ENCODE measurements at regions not wholly inside any gene's neighbourhood (a gene's known extent, or its start where the extent isn't known, plus 50 kb on each side); places are given as distances from the start of the nearest gene placed in this dataset.

DNA sequence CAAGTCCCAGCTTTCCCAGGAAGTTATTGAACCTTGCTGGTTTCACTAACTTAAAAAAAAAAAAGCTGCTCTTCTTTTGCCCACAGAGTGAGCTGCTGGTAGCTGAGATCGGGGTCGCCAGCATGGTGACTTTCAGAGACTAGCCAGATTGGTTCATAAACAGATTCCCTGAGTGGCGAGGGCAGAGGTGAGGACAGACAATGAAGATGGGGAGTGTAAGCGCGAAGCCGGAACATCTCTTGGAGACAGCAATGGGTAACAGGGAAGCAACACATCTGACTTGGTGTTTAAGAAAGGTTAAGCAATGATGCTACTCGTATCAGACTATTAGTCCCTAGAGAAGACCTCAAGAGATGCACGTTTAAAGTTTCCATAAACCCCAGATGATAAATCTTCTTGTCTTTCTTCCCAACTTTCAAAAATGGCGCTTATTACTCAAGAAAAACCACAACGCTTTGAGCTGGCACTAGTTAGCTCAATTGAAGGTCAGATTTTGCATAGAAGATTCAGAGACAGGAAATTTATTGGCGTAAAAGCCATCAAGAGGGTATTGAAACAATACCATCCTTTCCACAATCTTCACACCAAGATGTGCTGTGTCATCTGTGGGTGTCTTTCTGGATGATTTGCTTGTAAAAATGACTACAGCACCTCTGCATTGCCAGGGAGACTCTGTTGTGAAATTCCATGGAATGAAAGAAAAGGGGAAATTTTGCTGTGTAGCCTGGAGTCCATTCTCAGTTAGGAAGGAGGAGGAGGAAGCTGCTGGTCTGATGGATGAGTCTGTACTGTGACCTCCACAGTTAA lies 193.1 kb upstream of the CXCR4 start:
- no peaks in the 10 kb centered on the region for H3K9me3 ChIP-seq (ENCODE audit: control insufficient read depth, insufficient read depth, low read depth, low read length)
- H3K27ac ChIP-seq (ENCODE audit: insufficient read depth, low read length): no peak overlapping the region
- no peaks in the 10 kb centered on the region for H3K27me3 ChIP-seq (ENCODE audit: control insufficient read depth, insufficient read depth, low read length)
- H3K79me2 ChIP-seq (ENCODE audit: control insufficient read depth, insufficient read depth, low read length): no peaks in the 10 kb centered on the region
- DNase-seq (ENCODE audit: low read depth in 2 of 2): no peak
- no peaks in the 10 kb centered on the region for H3K4me1 ChIP-seq (ENCODE audit: control insufficient read depth, extremely low read depth, insufficient read depth, low read length)
- H2AFZ ChIP-seq (ENCODE audit: low read length): no peak overlapping the region
- no peak for TF ChIP-seq EZH2 (IDR thresholded peaks at IDR 0.05; ENCODE audit: low read length, missing control alignments)
- TF ChIP-seq, protein P1, sequence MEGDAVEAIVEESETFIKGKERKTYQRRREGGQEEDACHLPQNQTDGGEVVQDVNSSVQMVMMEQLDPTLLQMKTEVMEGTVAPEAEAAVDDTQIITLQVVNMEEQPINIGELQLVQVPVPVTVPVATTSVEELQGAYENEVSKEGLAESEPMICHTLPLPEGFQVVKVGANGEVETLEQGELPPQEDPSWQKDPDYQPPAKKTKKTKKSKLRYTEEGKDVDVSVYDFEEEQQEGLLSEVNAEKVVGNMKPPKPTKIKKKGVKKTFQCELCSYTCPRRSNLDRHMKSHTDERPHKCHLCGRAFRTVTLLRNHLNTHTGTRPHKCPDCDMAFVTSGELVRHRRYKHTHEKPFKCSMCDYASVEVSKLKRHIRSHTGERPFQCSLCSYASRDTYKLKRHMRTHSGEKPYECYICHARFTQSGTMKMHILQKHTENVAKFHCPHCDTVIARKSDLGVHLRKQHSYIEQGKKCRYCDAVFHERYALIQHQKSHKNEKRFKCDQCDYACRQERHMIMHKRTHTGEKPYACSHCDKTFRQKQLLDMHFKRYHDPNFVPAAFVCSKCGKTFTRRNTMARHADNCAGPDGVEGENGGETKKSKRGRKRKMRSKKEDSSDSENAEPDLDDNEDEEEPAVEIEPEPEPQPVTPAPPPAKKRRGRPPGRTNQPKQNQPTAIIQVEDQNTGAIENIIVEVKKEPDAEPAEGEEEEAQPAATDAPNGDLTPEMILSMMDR (conservative IDR thresholded peaks at IDR 0.05 in 1 of 2, IDR thresholded peaks at IDR 0.05 in 1 of 2; ENCODE audit: low read depth in 1 of 2, low read length in 2 of 2): no peak
- no peak overlapping the region for H3K9ac ChIP-seq (ENCODE audit: insufficient read depth, low read length)
- no peaks in the 10 kb centered on the region for H4K20me1 ChIP-seq (ENCODE audit: control insufficient read depth, extremely low read depth, insufficient read depth, low read length)
- H3K36me3 ChIP-seq (ENCODE audit: control insufficient read depth, insufficient read depth, low read length): no peaks in the 10 kb centered on the region
- H3K4me2 ChIP-seq (ENCODE audit: extremely low read depth, insufficient read depth, low read length): no peak overlapping the region
- no peak overlapping the region for H3K4me3 ChIP-seq (replicated peaks in 1 of 4; ENCODE audit: control extremely low read depth in 1 of 4, insufficient read depth in 1 of 4, low read depth in 3 of 4, low read length in 4 of 4)

DNA sequence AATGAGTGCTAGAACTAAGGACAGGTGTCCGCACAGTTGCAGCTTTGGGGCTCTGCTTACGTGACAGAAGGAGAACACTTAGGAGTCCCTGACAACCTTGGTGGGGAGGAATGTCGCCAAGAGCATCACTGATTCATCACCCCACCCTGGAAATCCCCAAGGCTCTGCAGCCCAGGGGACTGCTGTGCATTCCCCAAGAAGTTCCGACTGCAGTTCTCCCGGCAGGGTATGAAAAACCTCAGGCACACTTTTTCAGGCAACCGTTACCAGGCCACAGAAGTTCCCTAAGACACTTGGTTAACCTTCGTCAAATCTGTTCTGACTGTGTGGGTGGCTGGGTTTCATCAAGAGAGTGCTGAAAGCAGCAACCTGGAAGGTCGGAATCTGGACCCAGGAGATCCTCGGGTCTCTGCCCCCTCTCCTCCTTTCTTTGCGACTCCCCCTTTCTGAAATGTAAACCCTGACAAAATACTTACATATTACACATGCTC lies 192.1 kb upstream of the CXCR4 start:
- no peak for TF ChIP-seq EZH2 (IDR thresholded peaks at IDR 0.05; ENCODE audit: low read length, missing control alignments)
- TF ChIP-seq, protein P1 (conservative IDR thresholded peaks at IDR 0.05 in 1 of 2, IDR thresholded peaks at IDR 0.05 in 1 of 2; ENCODE audit: low read depth in 1 of 2, low read length in 2 of 2): no peak
- H3K4me3 ChIP-seq (replicated peaks in 1 of 4; ENCODE audit: control extremely low read depth in 1 of 4, insufficient read depth in 1 of 4, low read depth in 3 of 4, low read length in 4 of 4): no peak overlapping the region
- DNase-seq (ENCODE audit: low read depth in 2 of 2): no peak

DNA sequence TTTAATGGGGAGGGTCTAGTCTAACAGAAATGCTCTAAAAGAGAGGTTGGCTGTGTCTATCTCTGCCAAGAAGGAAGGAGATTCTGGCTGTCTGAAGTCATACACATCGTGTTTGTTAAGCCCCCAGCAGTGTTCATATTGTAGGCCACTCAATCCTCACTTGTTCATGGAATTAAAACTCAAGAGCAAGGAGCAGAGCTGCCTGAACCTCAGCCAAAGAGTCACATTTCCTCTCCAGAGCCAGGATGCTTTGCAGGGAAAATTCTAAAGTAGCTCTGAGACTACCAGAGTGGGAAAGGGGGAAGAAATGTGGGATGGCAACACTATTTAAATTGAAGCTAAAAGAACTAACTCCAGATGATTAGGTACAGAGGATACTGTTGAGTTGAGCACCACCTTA lies 190.7 kb upstream of the CXCR4 start:
- Histone ChIP-seq H3K27ac (ENCODE audit: insufficient read depth, low read length) (no peak overlapping the region), H3K4me1 (ENCODE audit: control insufficient read depth, extremely low read depth, insufficient read depth, low read length) (no peaks in the 10 kb centered on the region), H3K9me3 (ENCODE audit: control insufficient read depth, insufficient read depth, low read depth, low read length) (no peaks in the 10 kb centered on the region), H4K20me1 (ENCODE audit: control insufficient read depth, extremely low read depth, insufficient read depth, low read length) (no peaks in the 10 kb centered on the region), H3K79me2 (ENCODE audit: control insufficient read depth, insufficient read depth, low read length) (no peaks in the 10 kb centered on the region), H3K4me2 (ENCODE audit: extremely low read depth, insufficient read depth, low read length) (no peak overlapping the region), H3K36me3 (ENCODE audit: control insufficient read depth, insufficient read depth, low read length) (no peaks in the 10 kb centered on the region), H3K9ac (ENCODE audit: insufficient read depth, low read length) (no peak overlapping the region), H3K4me3 (replicated peaks in 1 of 4; ENCODE audit: control extremely low read depth in 1 of 4, insufficient read depth in 1 of 4, low read depth in 3 of 4, low read length in 4 of 4) (no peak overlapping the region), H2AFZ (ENCODE audit: low read length) (no peak overlapping the region), H3K27me3 (ENCODE audit: control insufficient read depth, insufficient read depth, low read length) (no peaks in the 10 kb centered on the region)
- DNase-seq (ENCODE audit: low read depth in 2 of 2): no peak
- no peak for TF ChIP-seq EZH2 (IDR thresholded peaks at IDR 0.05; ENCODE audit: low read length, missing control alignments)
- TF ChIP-seq, protein P1 (conservative IDR thresholded peaks at IDR 0.05 in 1 of 2, IDR thresholded peaks at IDR 0.05 in 1 of 2; ENCODE audit: low read depth in 1 of 2, low read length in 2 of 2): no peak

More for the DNA sequence above, 192.1 kb upstream of the CXCR4 start:
- Histone ChIP-seq H3K9ac (ENCODE audit: insufficient read depth, low read length) (no peak overlapping the region), H4K20me1 (ENCODE audit: control insufficient read depth, extremely low read depth, insufficient read depth, low read length) (no peaks in the 10 kb centered on the region), H3K36me3 (ENCODE audit: control insufficient read depth, insufficient read depth, low read length) (no peaks in the 10 kb centered on the region), H3K4me2 (ENCODE audit: extremely low read depth, insufficient read depth, low read length) (no peak overlapping the region), H2AFZ (ENCODE audit: low read length) (no peak overlapping the region), H3K9me3 (ENCODE audit: control insufficient read depth, insufficient read depth, low read depth, low read length) (no peaks in the 10 kb centered on the region), H3K79me2 (ENCODE audit: control insufficient read depth, insufficient read depth, low read length) (no peaks in the 10 kb centered on the region), H3K27me3 (ENCODE audit: control insufficient read depth, insufficient read depth, low read length) (no peaks in the 10 kb centered on the region), H3K4me1 (ENCODE audit: control insufficient read depth, extremely low read depth, insufficient read depth, low read length) (no peaks in the 10 kb centered on the region), H3K27ac (ENCODE audit: insufficient read depth, low read length) (no peak overlapping the region)
